HEK293 (cell line): ENCODE measurements at regions not wholly inside any gene's neighbourhood (a gene's known extent, or its start where the extent isn't known, plus 50 kb on each side); places are given as distances from the start of the nearest gene placed in this dataset.

ENCODE experiments used
- BCL11A ChIP-seq: fragments of 450-650 bp; formaldehyde crosslinking; IDR thresholded peaks from 2 replicates; pipeline ENCODE4 v1.5.1; 2016; ENCODE audit warnings: low read depth, missing biosample characterization, missing genetic modification characterization
- HOXD13 ChIP-seq: sonication (generic); formaldehyde crosslinking; IDR thresholded peaks from 2 replicates; pipeline ENCODE4 v1.8.0; 2022; ENCODE audit warnings: missing genetic modification reagents, borderline replicate concordance
- KLF7 ChIP-seq: fragments of 450-650 bp; formaldehyde crosslinking; IDR thresholded peaks from 2 replicates; pipeline ENCODE4 v1.5.1; 2016; ENCODE audit warnings: missing biosample characterization, missing genetic modification characterization, borderline replicate concordance
- REPIN1 ChIP-seq: fragments of 450-650 bp; formaldehyde crosslinking; IDR thresholded peaks from 2 replicates; pipeline ENCODE4 v1.5.1; 2017; ENCODE audit warnings: missing biosample characterization, missing genetic modification characterization, low read depth
- SP3 ChIP-seq: fragments of 450-650 bp; formaldehyde crosslinking; IDR thresholded peaks from 2 replicates; pipeline ENCODE4 v1.5.1; 2016; ENCODE audit warnings: missing biosample characterization, missing genetic modification characterization
- WT1 ChIP-seq: fragments of 450-650 bp; formaldehyde crosslinking; IDR thresholded peaks from 2 replicates; pipeline ENCODE4 v1.5.1; 2016; ENCODE audit warnings: missing biosample characterization, missing genetic modification characterization
- YY1 ChIP-seq: fragments of 450-650 bp; formaldehyde crosslinking; IDR thresholded peaks from 2 replicates; pipeline ENCODE4 v1.5.1; 2018; ENCODE audit warnings: missing biosample characterization, missing genetic modification characterization
- ZFP41 ChIP-seq: fragments of 450-650 bp; formaldehyde crosslinking; IDR thresholded peaks from 2 replicates; pipeline ENCODE4 v1.5.1; 2016; ENCODE audit warnings: missing biosample characterization, missing genetic modification characterization, borderline replicate concordance
- ZNF112 ChIP-seq: fragments of 450-650 bp; formaldehyde crosslinking; IDR thresholded peaks from 2 replicates; pipeline ENCODE4 v1.5.0; 2017; ENCODE audit warnings: missing biosample characterization, missing genetic modification characterization
- ZNF169 ChIP-seq: fragments of 450-650 bp; formaldehyde crosslinking; IDR thresholded peaks from 2 replicates; pipeline ENCODE4 v1.5.1; 2016; ENCODE audit warnings: missing biosample characterization, missing genetic modification characterization
- ZNF19 ChIP-seq: fragments of 450-650 bp; formaldehyde crosslinking; IDR thresholded peaks from 2 replicates; pipeline ENCODE4; 2016; ENCODE audit warnings: missing biosample characterization, missing genetic modification characterization, low read depth
- ZNF2 ChIP-seq: fragments of 450-650 bp; formaldehyde crosslinking; IDR thresholded peaks from 2 replicates; pipeline ENCODE4 v1.5.1; 2016; ENCODE audit warnings: missing biosample characterization, missing genetic modification characterization
- ZNF211 ChIP-seq: fragments of 450-650 bp; formaldehyde crosslinking; IDR thresholded peaks from 2 replicates; pipeline ENCODE4 v1.5.1; 2016; ENCODE audit warnings: low read depth, missing biosample characterization, missing genetic modification characterization
- ZNF214 ChIP-seq: fragments of 450-650 bp; formaldehyde crosslinking; IDR thresholded peaks from 2 replicates; pipeline ENCODE4 v1.5.1; 2017; ENCODE audit warnings: missing biosample characterization, mild to moderate bottlenecking, missing genetic modification characterization, borderline replicate concordance
- ZNF302 ChIP-seq: fragments of 450-650 bp; formaldehyde crosslinking; IDR thresholded peaks from 2 replicates; pipeline ENCODE4 v1.5.1; 2016; ENCODE audit warnings: missing biosample characterization, missing genetic modification characterization, low read depth
- ZNF37A ChIP-seq: fragments of 450-650 bp; IDR thresholded peaks from 2 replicates; pipeline ENCODE4 v1.5.1; 2018; ENCODE audit warnings: missing biosample characterization, missing genetic modification characterization
- ZNF394 ChIP-seq: fragments of 450-650 bp; formaldehyde crosslinking; IDR thresholded peaks from 2 replicates; pipeline ENCODE4 v1.5.1; 2016; ENCODE audit warnings: missing biosample characterization, missing genetic modification characterization, mild to moderate bottlenecking, moderate library complexity, borderline replicate concordance
- ZNF416 ChIP-seq: fragments of 450-650 bp; formaldehyde crosslinking; IDR thresholded peaks from 2 replicates; pipeline ENCODE4 v1.5.1; 2016; ENCODE audit warnings: missing biosample characterization, missing genetic modification characterization
- ZNF558 ChIP-seq: fragments of 450-650 bp; formaldehyde crosslinking; IDR thresholded peaks from 2 replicates; pipeline ENCODE4 v1.5.1; 2016; ENCODE audit warnings: missing biosample characterization, missing genetic modification characterization
- ZNF670 ChIP-seq: fragments of 450-650 bp; formaldehyde crosslinking; IDR thresholded peaks from 2 replicates; pipeline ENCODE4 v1.5.1; 2016; ENCODE audit warnings: missing biosample characterization, missing genetic modification characterization, low read depth
- ZNF76 ChIP-seq: fragments of 450-650 bp; formaldehyde crosslinking; IDR thresholded peaks from 2 replicates; pipeline ENCODE4; 2016; ENCODE audit warnings: low read depth, missing biosample characterization, missing genetic modification characterization, borderline replicate concordance
- ZNF791 ChIP-seq: fragments of 450-650 bp; formaldehyde crosslinking; IDR thresholded peaks from 2 replicates; pipeline ENCODE4 v1.5.1; 2016; ENCODE audit warnings: missing biosample characterization, missing genetic modification characterization
- ZNF792 ChIP-seq: fragments of 450-650 bp; formaldehyde crosslinking; IDR thresholded peaks from 2 replicates; pipeline ENCODE4 v1.5.1; 2016; ENCODE audit warnings: missing biosample characterization, missing genetic modification characterization
- ZNF843 ChIP-seq: fragments of 450-650 bp; formaldehyde crosslinking; IDR thresholded peaks from 2 replicates; pipeline ENCODE4 v1.5.1; 2016; ENCODE audit warnings: missing biosample characterization, missing genetic modification characterization
- TF ChIP-seq, protein P1 (sequence below): fragments of 450-650 bp; formaldehyde crosslinking; IDR thresholded peaks from 2 replicates; pipeline ENCODE4 v1.5.0; 2017; ENCODE audit warnings: missing biosample characterization, missing genetic modification characterization, borderline replicate concordance
- TF ChIP-seq, protein P2 (sequence below): fragments of 450-650 bp; formaldehyde crosslinking; IDR thresholded peaks from 2 replicates; pipeline ENCODE4 v1.5.1; 2016; ENCODE audit warnings: missing biosample characterization, missing genetic modification characterization
- TF ChIP-seq, protein P3 (sequence below): fragments of 450-650 bp; formaldehyde crosslinking; IDR thresholded peaks from 2 replicates; pipeline ENCODE4 v1.5.1; 2016; ENCODE audit warnings: missing biosample characterization, missing genetic modification characterization
- TF ChIP-seq, protein P4 (sequence below): fragments of 450-650 bp; formaldehyde crosslinking; conservative IDR thresholded peaks from 2 replicates; pipeline ENCODE4 v1.5.1; 2016; ENCODE audit warnings: low read depth, missing biosample characterization, missing genetic modification characterization
- TF ChIP-seq, protein P5 (sequence below): fragments of 450-650 bp; formaldehyde crosslinking; IDR thresholded peaks from 2 replicates; pipeline ENCODE4 v1.5.1; 2016; ENCODE audit warnings: missing biosample characterization, missing genetic modification characterization

DNA sequence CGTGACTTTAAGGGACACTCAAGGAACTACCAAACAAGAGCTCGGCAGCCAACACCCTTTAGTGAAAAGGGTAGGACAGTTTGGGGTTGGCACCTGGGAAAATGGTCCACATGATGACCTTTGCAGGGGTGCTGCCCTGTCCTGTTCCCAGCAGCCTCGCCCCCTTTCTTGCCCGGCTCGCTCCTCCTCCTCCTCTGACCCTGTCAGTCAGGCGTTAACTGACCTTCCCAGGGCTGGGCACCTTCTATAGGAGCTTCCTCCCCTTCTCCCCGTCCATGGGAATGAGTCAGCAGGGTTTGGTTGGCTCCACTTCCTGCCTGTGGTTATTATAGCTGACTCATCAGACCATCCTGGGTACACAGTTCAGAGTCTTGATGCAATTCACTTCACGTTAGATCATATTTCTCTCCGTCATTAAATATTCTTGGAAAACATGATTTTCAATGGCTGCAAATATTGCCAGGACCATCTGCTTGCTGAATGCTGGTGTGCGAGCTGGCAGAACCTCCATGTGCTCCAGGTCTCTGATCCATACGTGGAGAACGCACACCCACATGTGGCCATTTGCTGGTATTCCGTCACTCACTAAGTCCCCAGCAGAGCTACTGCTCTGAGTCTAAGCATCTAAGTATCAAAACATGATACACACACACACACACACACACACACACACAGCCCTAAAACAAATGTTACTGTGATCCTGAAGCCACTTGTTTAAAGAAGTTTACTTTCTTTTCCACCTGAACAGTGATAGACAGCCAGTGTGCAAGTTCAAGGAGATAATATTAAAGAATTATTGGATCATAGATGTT lies 185.0 kb downstream of the ANAPC1 start (continued):
- TF ChIP-seq ZNF792 (tag by site-specific recombination) = no peak
- no peak for TF ChIP-seq ZNF169 (tag by site-specific recombination)
- TF ChIP-seq HOXD13 (CRISPR knock-in tag) = no peak
- no peak for TF ChIP-seq ZNF558
- no peak for TF ChIP-seq REPIN1 (tag by site-specific recombination)
- no peak for TF ChIP-seq ZNF37A (tag by site-specific recombination)
- TF ChIP-seq ZNF214 (tag by site-specific recombination) = no peak
- no peak for TF ChIP-seq ZNF112 (tag by site-specific recombination)
- TF ChIP-seq, protein P1, sequence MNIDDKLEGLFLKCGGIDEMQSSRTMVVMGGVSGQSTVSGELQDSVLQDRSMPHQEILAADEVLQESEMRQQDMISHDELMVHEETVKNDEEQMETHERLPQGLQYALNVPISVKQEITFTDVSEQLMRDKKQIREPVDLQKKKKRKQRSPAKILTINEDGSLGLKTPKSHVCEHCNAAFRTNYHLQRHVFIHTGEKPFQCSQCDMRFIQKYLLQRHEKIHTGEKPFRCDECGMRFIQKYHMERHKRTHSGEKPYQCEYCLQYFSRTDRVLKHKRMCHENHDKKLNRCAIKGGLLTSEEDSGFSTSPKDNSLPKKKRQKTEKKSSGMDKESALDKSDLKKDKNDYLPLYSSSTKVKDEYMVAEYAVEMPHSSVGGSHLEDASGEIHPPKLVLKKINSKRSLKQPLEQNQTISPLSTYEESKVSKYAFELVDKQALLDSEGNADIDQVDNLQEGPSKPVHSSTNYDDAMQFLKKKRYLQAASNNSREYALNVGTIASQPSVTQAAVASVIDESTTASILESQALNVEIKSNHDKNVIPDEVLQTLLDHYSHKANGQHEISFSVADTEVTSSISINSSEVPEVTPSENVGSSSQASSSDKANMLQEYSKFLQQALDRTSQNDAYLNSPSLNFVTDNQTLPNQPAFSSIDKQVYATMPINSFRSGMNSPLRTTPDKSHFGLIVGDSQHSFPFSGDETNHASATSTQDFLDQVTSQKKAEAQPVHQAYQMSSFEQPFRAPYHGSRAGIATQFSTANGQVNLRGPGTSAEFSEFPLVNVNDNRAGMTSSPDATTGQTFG (tag by site-specific recombination) = no peak
- TF ChIP-seq KLF7 (tag by site-specific recombination) = no peak
- TF ChIP-seq ZNF843 (tag by site-specific recombination) = 0 out of 2 replicates have a peak, but pooled peaks have one; percentile 15
- TF ChIP-seq, protein P2, sequence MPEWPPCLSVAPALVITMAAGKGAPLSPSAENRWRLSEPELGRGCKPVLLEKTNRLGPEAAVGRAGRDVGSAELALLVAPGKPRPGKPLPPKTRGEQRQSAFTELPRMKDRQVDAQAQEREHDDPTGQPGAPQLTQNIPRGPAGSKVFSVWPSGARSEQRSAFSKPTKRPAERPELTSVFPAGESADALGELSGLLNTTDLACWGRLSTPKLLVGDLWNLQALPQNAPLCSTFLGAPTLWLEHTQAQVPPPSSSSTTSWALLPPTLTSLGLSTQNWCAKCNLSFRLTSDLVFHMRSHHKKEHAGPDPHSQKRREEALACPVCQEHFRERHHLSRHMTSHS (tag by site-specific recombination) = no peak
- TF ChIP-seq SP3 (tag by site-specific recombination) = peak; percentile 54; the same call in 1 of the 2 replicates
- TF ChIP-seq ZNF19 = no peak
- TF ChIP-seq ZNF670 (tag by site-specific recombination) = no peak
- TF ChIP-seq, protein P3, sequence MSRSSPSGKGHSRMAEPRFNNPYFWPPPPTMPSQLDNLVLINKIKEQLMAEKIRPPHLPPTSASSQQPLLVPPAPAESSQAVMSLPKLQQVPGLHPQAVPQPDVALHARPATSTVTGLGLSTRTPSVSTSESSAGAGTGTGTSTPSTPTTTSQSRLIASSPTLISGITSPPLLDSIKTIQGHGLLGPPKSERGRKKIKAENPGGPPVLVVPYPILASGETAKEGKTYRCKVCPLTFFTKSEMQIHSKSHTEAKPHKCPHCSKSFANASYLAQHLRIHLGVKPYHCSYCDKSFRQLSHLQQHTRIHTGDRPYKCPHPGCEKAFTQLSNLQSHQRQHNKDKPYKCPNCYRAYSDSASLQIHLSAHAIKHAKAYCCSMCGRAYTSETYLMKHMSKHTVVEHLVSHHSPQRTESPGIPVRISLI (tag by site-specific recombination) = no peak
- no peak for TF ChIP-seq ZNF416 (tag by site-specific recombination)
- peak; percentile 28; the same call in 1 of the 2 replicates for TF ChIP-seq ZNF76 (tag by site-specific recombination)
- TF ChIP-seq, protein P4, sequence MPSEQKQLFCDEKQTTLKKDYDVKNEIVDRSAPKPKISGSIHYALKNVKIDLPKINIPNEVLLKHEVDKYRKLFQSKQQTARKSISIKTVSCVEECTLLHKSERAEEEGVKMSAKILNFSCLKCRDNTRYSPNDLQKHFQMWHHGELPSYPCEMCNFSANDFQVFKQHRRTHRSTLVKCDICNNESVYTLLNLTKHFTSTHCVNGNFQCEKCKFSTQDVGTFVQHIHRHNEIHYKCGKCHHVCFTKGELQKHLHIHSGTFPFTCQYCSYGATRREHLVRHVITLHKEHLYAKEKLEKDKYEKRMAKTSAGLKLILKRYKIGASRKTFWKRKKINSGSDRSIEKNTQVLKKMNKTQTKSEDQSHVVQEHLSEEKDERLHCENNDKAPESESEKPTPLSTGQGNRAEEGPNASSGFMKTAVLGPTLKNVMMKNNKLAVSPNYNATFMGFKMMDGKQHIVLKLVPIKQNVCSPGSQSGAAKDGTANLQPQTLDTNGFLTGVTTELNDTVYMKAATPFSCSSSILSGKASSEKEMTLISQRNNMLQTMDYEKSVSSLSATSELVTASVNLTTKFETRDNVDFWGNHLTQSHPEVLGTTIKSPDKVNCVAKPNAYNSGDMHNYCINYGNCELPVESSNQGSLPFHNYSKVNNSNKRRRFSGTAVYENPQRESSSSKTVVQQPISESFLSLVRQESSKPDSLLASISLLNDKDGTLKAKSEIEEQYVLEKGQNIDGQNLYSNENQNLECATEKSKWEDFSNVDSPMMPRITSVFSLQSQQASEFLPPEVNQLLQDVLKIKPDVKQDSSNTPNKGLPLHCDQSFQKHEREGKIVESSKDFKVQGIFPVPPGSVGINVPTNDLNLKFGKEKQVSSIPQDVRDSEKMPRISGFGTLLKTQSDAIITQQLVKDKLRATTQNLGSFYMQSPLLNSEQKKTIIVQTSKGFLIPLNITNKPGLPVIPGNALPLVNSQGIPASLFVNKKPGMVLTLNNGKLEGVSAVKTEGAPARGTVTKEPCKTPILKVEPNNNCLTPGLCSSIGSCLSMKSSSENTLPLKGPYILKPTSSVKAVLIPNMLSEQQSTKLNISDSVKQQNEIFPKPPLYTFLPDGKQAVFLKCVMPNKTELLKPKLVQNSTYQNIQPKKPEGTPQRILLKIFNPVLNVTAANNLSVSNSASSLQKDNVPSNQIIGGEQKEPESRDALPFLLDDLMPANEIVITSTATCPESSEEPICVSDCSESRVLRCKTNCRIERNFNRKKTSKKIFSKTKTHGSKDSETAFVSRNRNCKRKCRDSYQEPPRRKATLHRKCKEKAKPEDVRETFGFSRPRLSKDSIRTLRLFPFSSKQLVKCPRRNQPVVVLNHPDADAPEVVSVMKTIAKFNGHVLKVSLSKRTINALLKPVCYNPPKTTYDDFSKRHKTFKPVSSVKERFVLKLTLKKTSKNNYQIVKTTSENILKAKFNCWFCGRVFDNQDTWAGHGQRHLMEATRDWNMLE (tag by site-specific recombination) = peak; percentile 65
- TF ChIP-seq ZNF2 (tag by site-specific recombination) = no peak
- TF ChIP-seq BCL11A (tag by site-specific recombination) = peak; percentile 46; the same call in 1 of the 2 replicates
- no peak for TF ChIP-seq ZNF302 (tag by site-specific recombination)
- no peak for TF ChIP-seq YY1 (tag by site-specific recombination)
- no peak for TF ChIP-seq ZNF211 (tag by site-specific recombination)
- no peak for TF ChIP-seq ZNF791 (tag by site-specific recombination)
- peak; percentile 49; the same call in 1 of the 2 replicates for TF ChIP-seq ZNF394
- no peak for TF ChIP-seq WT1 (tag by site-specific recombination)
- TF ChIP-seq ZFP41 (tag by site-specific recombination) = no peak
- TF ChIP-seq, protein P5, sequence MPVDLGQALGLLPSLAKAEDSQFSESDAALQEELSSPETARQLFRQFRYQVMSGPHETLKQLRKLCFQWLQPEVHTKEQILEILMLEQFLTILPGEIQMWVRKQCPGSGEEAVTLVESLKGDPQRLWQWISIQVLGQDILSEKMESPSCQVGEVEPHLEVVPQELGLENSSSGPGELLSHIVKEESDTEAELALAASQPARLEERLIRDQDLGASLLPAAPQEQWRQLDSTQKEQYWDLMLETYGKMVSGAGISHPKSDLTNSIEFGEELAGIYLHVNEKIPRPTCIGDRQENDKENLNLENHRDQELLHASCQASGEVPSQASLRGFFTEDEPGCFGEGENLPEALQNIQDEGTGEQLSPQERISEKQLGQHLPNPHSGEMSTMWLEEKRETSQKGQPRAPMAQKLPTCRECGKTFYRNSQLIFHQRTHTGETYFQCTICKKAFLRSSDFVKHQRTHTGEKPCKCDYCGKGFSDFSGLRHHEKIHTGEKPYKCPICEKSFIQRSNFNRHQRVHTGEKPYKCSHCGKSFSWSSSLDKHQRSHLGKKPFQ (tag by site-specific recombination) = no peak
